K562 (cell line): ENCODE measurements at regions not wholly inside any gene's neighbourhood (a gene's known extent, or its start where the extent isn't known, plus 50 kb on each side); places are given as distances from the start of the nearest gene placed in this dataset.

ENCODE experiments used
- ATAC-seq: fragments of 200-7000 bp; cut with Tn5 transposase; 3 replicates; pipeline ENCODE4 v1.9.1; 2020; ENCODE audit warnings: moderate library complexity
- BruUV-seq: library from RNA; stranded (reverse); fragments of 400-500 nt; replicated peaks from 2 replicates; lab custom pipeline; 2021; lab: Mats Ljungman, UMichigan
- CTCF ChIA-PET: fragments of 300-600 bp; formaldehyde crosslinking; extraction: SDS; loops from one replicate; lab custom pipeline; 2021; ENCODE audit warnings: low intra/inter-chr PET ratio; lab: Yijun Ruan, JAX
- POLR2A ChIA-PET: fragments of 300-600, 350-650 bp; sonication (Branson Sonifier 250); formaldehyde crosslinking; extraction: SDS; loops from one replicate; lab custom pipeline; 2021; ENCODE audit warnings: antibody characterized with exemption, inconsistent platforms; lab: Yijun Ruan, JAX
- DNase-seq, 4 experiments: peaks; one replicate each; pipeline versions ENCODE4 v3.0.0 to v3.0.0-alpha.2; 2011 to 2018; ENCODE audit warnings: low spot score in 3 of 4, mixed read lengths in 3 of 4; ENCODE audit errors: extremely low read depth in 1 of 4
- FAIRE-seq: peaks from 2 replicates; lab custom pipeline; 2011; peaks lifted over from hg19 to GRCh38; lab: Jason Lieb, UNC
- H2AFZ ChIP-seq: 2 replicates; pipeline ENCODE4 v1.6.0; 2011; ENCODE audit warnings: low read depth, low read length, control low read depth, inconsistent platforms
- H3K27ac ChIP-seq: fragments of 200-600 bp; 3 replicates; pipeline ENCODE4 v1.8.0; 2011; ENCODE audit warnings: low read depth, mild to moderate bottlenecking, control low read depth, inconsistent platforms, low read length, moderate library complexity, mixed read lengths; ENCODE audit errors: extremely low read depth
- H3K27me3 ChIP-seq, 2 experiments: fragments of 300-600 bp in 1 of 2; 2 replicates in 1 of 2; 3 replicates in 1 of 2; pipeline versions ENCODE4 v1.6.0 to v1.8.0; 2011; ENCODE audit warnings: inconsistent platforms in 2 of 2, low read length in 2 of 2, mild to moderate bottlenecking in 1 of 2, mixed read lengths in 1 of 2, moderate library complexity in 1 of 2; ENCODE audit not compliant: control insufficient read depth in 2 of 2, insufficient read depth in 2 of 2
- H3K36me3 ChIP-seq: fragments of 300-600 bp; 3 replicates; pipeline ENCODE4 v1.8.0; 2011; ENCODE audit warnings: mild to moderate bottlenecking, low read length, inconsistent platforms; ENCODE audit not compliant: control insufficient read depth, insufficient read depth
- H3K4me1 ChIP-seq, 2 experiments: fragments of 200-600 bp in 1 of 2; replicated peaks in 1 of 2; 2 replicates in 1 of 2; 3 replicates in 1 of 2; pipeline versions ENCODE4 v1.5.1 to v1.8.0; 2011; ENCODE audit warnings: inconsistent platforms in 2 of 2, low read length in 2 of 2, mild to moderate bottlenecking in 1 of 2, mixed read lengths in 1 of 2, moderate library complexity in 1 of 2; ENCODE audit not compliant: control insufficient read depth in 2 of 2, insufficient read depth in 2 of 2
- H3K4me2 ChIP-seq: 2 replicates; pipeline ENCODE4 v1.6.1; 2011; ENCODE audit warnings: low read length, control low read depth, inconsistent platforms, mixed read lengths; ENCODE audit not compliant: insufficient read depth
- H3K4me3 ChIP-seq: fragments of 200-600 bp; sonication (generic), shearing (Covaris generic); 2 replicates; pipeline ENCODE4 v1.5.1; 2016; ENCODE audit warnings: control low read depth, inconsistent platforms
- H3K79me2 ChIP-seq: fragments of 200-600 bp; 3 replicates; pipeline ENCODE4 v1.8.0; 2011; ENCODE audit warnings: low read length, inconsistent platforms; ENCODE audit not compliant: control insufficient read depth, insufficient read depth
- H3K9ac ChIP-seq, 2 experiments: 2 replicates each; pipeline versions ENCODE4 v1.6.0 to v1.6.1; 2011; ENCODE audit warnings: low read depth in 2 of 2, low read length in 2 of 2, control low read depth in 1 of 2, inconsistent platforms in 1 of 2, mild to moderate bottlenecking in 1 of 2, mixed read lengths in 1 of 2; ENCODE audit not compliant: insufficient read depth in 1 of 2
- H3K9me1 ChIP-seq: one replicate; pipeline ENCODE4 v1.6.0; 2011; ENCODE audit warnings: inconsistent platforms, mild to moderate bottlenecking, low read length, moderate library complexity; ENCODE audit not compliant: control insufficient read depth, insufficient read depth
- H3K9me3 ChIP-seq: replicated peaks from 2 replicates; pipeline ENCODE4 v1.5.1; 2011; ENCODE audit warnings: low read depth, low read length, inconsistent platforms; ENCODE audit not compliant: control insufficient read depth, insufficient read depth
- H4K20me1 ChIP-seq: replicated peaks from 2 replicates; pipeline ENCODE4 v1.6.1; 2011; ENCODE audit warnings: low read length, inconsistent platforms, mixed read lengths; ENCODE audit not compliant: control insufficient read depth, insufficient read depth
- BRD9 ChIP-seq: fragments of 450-650 bp; IDR thresholded peaks from 2 replicates; pipeline ENCODE4 v1.6.1; 2018; ENCODE audit warnings: low read depth; ENCODE audit not compliant: partially characterized antibody
- CBFA2T2 ChIP-seq: fragments of 450-650 bp; conservative IDR thresholded peaks from 2 replicates; pipeline ENCODE4 v1.6.1; 2017; ENCODE audit warnings: mild to moderate bottlenecking
- PRMT5 ChIP-seq: sonication (generic); formaldehyde crosslinking; IDR thresholded peaks from 2 replicates; pipeline ENCODE4 v1.5.0; 2020; ENCODE audit warnings: missing genetic modification reagents
- ZNF174 ChIP-seq: fragments of 250-450 bp; sonication (Bioruptor Pico); IDR thresholded peaks from 2 replicates; pipeline ENCODE4 v1.4.0; 2020; ENCODE audit warnings: mild to moderate bottlenecking
- ZNF609 ChIP-seq: sonication (generic); formaldehyde crosslinking; IDR thresholded peaks from 2 replicates; pipeline ENCODE4 v1.8.1; 2023; ENCODE audit warnings: missing genetic modification reagents, mild to moderate bottlenecking, borderline replicate concordance
- WGBS: fragments of 100-300 bp; shearing (Covaris generic); methylation state at CpG from one replicate; pipeline ENCODE4 v1.1.6; 2016; ENCODE audit warnings: low coverage, mixed read lengths; ENCODE audit not compliant: insufficient coverage; ENCODE audit errors: missing lambda C conversion rate; 5-methylcytosine and 5-hydroxymethylcytosine counted together
- in situ Hi-C: fragments of 300-500 bp; cut with MboI; formaldehyde crosslinking; loops from 4 replicates; pipeline ENCODE4 v1.15.0; 2018; ENCODE audit warnings: inconsistent platforms, mixed read lengths
- intact Hi-C: fragments of 100-400 bp; cut with micrococcal nuclease; formaldehyde crosslinking; loops from 2 replicates; pipeline ENCODE4 v1.14.2; 2022
- TF ChIP-seq, protein P1 (sequence below): fragments of 450-650 bp; IDR thresholded peaks from 2 replicates; pipeline ENCODE4 v1.6.1; 2016; ENCODE audit warnings: low read depth
- TF ChIP-seq, protein P2 (sequence below): sonication (generic); formaldehyde crosslinking; IDR thresholded peaks from 2 replicates; pipeline ENCODE4 v1.5.0; 2020; ENCODE audit warnings: missing genetic modification reagents

DNA sequence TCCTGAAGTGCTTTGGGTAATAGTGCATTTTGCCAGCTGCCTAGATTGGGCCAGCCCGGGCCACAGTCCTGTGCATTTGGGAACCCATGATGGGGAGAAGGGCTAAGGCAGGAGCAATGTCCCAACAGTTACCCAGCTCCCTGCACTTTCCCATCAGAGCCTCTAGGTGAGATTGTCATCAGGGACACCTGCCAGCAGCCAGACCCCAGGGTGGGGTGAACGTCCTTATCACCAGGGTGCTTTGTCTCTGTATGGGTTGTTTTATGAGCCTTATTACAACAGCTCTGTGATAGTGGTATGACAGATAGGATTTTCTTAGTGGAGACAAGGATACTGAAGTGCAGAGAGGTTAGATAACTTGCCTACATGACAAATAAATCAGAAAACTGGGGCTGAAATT is 365.7 kb downstream of the OSTF1 start (continued):
- TF ChIP-seq ZNF609 (CRISPR knock-in tag): no peak

- H3K4me3 ChIP-seq: no peak overlapping the region
- no TSS peak for BruUV-seq
- no peaks in the 10 kb centered on the region for H3K4me1 ChIP-seq
- FAIRE-seq (no peak), DNase-seq (no peak), ATAC-seq (no peak)
- no peak overlapping the region for H3K9ac ChIP-seq
- in situ Hi-C loops: no loop called here
- no peaks in the 10 kb centered on the region for H3K79me2 ChIP-seq
- CTCF ChIA-PET: no interaction called here
- intact Hi-C loops: no loop called here
- H3K9me3 ChIP-seq: no peaks in the 10 kb centered on the region
- no peak overlapping the region for H2AFZ ChIP-seq
- WGBS: 0% methylated on average over 2 of the region's 2 CpGs
- no peaks in the 10 kb centered on the region for H4K20me1 ChIP-seq
- H3K27ac ChIP-seq: no peak overlapping the region
- H3K4me2 ChIP-seq: no peak overlapping the region
- no peaks in the 10 kb centered on the region for H3K27me3 ChIP-seq
- no peaks in the 10 kb centered on the region for H3K36me3 ChIP-seq
- POLR2A ChIA-PET: no interaction called here
- H3K9me1 ChIP-seq: no peaks in the 10 kb centered on the region
- TF ChIP-seq CBFA2T2: no peak
- no peak for TF ChIP-seq ZNF174
- TF ChIP-seq BRD9: no peak
- TF ChIP-seq, protein P1, sequence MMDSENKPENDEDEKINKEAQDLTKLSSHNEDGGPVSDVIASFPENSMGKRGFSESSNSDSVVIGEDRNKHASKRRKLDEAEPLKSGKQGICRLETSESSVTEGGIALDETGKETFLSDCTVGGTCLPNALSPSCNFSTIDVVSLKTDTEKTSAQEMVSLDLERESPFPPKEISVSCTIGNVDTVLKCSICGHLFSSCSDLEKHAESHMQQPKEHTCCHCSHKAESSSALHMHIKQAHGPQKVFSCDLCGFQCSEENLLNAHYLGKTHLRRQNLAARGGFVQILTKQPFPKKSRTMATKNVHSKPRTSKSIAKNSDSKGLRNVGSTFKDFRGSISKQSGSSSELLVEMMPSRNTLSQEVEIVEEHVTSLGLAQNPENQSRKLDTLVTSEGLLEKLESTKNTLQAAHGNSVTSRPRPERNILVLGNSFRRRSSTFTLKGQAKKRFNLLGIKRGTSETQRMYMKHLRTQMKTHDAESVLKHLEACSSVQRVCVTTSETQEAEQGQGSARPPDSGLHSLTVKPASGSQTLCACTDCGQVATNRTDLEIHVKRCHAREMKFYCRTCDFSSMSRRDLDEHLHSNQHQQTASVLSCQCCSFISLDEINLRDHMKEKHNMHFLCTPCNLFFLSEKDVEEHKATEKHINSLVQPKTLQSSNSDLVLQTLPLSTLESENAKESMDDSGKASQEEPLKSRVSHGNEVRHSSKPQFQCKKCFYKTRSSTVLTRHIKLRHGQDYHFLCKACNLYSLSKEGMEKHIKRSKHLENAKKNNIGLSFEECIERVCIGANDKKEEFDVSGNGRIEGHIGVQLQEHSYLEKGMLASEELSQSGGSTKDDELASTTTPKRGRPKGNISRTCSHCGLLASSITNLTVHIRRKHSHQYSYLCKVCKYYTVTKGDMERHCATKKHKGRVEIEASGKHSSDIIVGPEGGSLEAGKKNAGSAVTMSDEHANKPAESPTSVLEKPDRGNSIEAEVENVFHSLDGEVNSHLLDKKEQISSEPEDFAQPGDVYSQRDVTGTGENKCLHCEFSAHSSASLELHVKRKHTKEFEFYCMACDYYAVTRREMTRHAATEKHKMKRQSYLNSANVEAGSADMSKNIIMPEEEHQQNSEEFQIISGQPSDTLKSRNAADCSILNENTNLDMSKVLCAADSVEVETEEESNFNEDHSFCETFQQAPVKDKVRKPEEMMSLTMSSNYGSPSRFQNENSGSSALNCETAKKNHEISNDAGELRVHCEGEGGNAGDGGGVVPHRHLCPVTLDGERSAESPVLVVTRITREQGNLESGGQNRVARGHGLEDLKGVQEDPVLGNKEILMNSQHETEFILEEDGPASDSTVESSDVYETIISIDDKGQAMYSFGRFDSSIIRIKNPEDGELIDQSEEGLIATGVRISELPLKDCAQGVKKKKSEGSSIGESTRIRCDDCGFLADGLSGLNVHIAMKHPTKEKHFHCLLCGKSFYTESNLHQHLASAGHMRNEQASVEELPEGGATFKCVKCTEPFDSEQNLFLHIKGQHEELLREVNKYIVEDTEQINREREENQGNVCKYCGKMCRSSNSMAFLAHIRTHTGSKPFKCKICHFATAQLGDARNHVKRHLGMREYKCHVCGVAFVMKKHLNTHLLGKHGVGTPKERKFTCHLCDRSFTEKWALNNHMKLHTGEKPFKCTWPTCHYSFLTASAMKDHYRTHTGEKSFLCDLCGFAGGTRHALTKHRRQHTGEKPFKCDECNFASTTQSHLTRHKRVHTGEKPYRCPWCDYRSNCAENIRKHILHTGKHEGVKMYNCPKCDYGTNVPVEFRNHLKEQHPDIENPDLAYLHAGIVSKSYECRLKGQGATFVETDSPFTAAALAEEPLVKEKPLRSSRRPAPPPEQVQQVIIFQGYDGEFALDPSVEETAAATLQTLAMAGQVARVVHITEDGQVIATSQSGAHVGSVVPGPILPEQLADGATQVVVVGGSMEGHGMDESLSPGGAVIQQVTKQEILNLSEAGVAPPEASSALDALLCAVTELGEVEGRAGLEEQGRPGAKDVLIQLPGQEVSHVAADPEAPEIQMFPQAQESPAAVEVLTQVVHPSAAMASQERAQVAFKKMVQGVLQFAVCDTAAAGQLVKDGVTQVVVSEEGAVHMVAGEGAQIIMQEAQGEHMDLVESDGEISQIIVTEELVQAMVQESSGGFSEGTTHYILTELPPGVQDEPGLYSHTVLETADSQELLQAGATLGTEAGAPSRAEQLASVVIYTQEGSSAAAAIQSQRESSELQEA: no peak
- TF ChIP-seq, protein P2, sequence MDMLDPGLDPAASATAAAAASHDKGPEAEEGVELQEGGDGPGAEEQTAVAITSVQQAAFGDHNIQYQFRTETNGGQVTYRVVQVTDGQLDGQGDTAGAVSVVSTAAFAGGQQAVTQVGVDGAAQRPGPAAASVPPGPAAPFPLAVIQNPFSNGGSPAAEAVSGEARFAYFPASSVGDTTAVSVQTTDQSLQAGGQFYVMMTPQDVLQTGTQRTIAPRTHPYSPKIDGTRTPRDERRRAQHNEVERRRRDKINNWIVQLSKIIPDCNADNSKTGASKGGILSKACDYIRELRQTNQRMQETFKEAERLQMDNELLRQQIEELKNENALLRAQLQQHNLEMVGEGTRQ: no peak
- no peak for TF ChIP-seq PRMT5 (CRISPR knock-in tag)
These were observed 366.6 kb downstream of the OSTF1 start for GRCh38 chr9:75454891-75455290.
